ENCODE measurements at regions not wholly inside any gene's neighbourhood (a gene's known extent, or its start where the extent isn't known, plus 50 kb on each side); places are given as distances from the start of the nearest gene placed in this dataset.
"Not testable (repeated sequence)": the region's sequence is repeated elsewhere in the genome, so short reads cannot be mapped to it uniquely, and the experiment has no call there.

GRCh38 chr12:31162896-31163560, 89.4 kb downstream of the DDX11 start:
- H3K9me3 ChIP-seq; H3K4me3 ChIP-seq (replicated peaks in 1 of 3); DNase-seq; H3K27me3 ChIP-seq; H3K4me1 ChIP-seq; intact Hi-C loops (cut with DNase I); H3K36me3 ChIP-seq; H3K27ac ChIP-seq: not testable (repeated sequence)
- 78 to 91% methylated on average over 23 to 27 of the region's 28 CpGs for WGBS, 2 donors

GRCh38 chr12:31174293-31174692, 100.6 kb downstream of the DDX11 start:
- WGBS, 2 donors = 60 to 62% methylated on average over 1 of the region's 1 CpG
- H3K9me3 ChIP-seq; H3K4me1 ChIP-seq; intact Hi-C loops (cut with DNase I); DNase-seq; H3K27me3 ChIP-seq; H3K4me3 ChIP-seq (replicated peaks in 1 of 3); H3K27ac ChIP-seq; H3K36me3 ChIP-seq: not testable (repeated sequence)

GRCh38 chr12:31177514-31177913, 103.9 kb downstream of the DDX11 start:
- H3K36me3 ChIP-seq; H3K27ac ChIP-seq; intact Hi-C loops (cut with DNase I); H3K9me3 ChIP-seq; DNase-seq; H3K4me1 ChIP-seq; H3K4me3 ChIP-seq (replicated peaks in 1 of 3); H3K27me3 ChIP-seq: not testable (repeated sequence)
- WGBS, 2 donors = 78 to 94% methylated on average over 2 of the region's 4 CpGs

DNA sequence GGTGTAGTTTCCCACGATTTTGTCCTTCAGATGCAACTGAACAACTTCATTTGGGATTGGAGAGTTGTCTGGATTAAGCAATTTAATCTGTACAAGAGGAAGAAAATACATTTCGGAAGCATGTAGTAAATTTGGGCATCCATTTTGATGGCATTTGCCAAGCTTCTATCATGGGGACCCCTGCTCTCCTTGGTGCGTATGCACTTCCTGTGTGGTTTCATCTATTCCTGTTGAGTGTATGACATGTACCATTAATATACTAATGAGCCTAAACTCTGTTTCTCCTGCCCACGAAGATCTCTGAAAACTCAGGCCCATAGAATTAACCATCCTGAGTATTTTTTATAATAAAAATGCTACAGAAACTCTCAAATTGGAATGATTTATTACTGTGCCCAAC, 105.2 kb downstream of the DDX11 start:
- H3K4me1 ChIP-seq; intact Hi-C loops (cut with DNase I); H3K27ac ChIP-seq; DNase-seq; H3K27me3 ChIP-seq; H3K36me3 ChIP-seq; H3K9me3 ChIP-seq; H3K4me3 ChIP-seq (replicated peaks in 1 of 3): not testable (repeated sequence)
- 80 to 82% methylated on average over 4 of the region's 4 CpGs for WGBS, 2 donors

DNA sequence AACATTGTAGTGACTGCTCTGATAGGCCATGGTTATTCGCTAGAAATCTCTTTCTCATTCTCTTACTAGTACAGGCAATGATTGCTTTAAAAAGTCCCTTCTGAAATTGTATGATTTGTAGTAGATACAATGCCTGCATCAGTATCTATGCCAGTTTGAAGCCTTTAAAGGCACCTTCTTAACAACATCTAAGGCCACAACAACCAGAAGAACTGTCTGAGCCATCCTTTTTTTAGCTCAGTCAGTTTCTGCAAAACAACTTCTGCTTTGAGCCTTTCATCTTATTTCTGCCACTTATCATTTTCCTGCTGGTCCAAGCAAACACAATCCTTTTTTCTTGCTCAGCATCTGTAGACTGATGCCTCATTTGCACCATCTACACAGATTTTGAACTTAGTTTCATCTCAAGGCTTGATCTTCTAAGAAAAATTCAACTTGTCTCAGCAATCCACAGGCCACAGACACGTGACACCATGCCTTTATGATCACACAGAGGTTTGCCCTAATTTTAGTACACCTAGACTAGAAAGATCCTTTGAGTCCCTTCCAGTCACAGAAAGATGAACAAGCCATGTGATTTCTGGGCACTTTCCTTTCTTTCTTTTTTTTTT, 106.1 kb downstream of the DDX11 start:
- H3K27me3 ChIP-seq; H3K9me3 ChIP-seq; DNase-seq; H3K36me3 ChIP-seq; intact Hi-C loops (cut with DNase I); H3K4me3 ChIP-seq (replicated peaks in 1 of 3); H3K4me1 ChIP-seq; H3K27ac ChIP-seq: not testable (repeated sequence)
- 76 to 80% methylated on average over 1 of the region's 2 CpGs for WGBS, 2 donors

- H3K9me3 ChIP-seq; intact Hi-C loops (cut with DNase I); H3K36me3 ChIP-seq; H3K27me3 ChIP-seq; H3K27ac ChIP-seq; H3K4me1 ChIP-seq; DNase-seq; H3K4me3 ChIP-seq (replicated peaks in 1 of 3): not testable (repeated sequence)
These were observed 108.9 kb downstream of the DDX11 start for GRCh38 chr12:31182571-31182970.

GRCh38 chr12:31183107-31183506, 109.4 kb downstream of the DDX11 start:
- H3K4me3 ChIP-seq (replicated peaks in 1 of 3); DNase-seq; H3K27me3 ChIP-seq; H3K36me3 ChIP-seq; H3K4me1 ChIP-seq; H3K27ac ChIP-seq; H3K9me3 ChIP-seq; intact Hi-C loops (cut with DNase I): not testable (repeated sequence)
- WGBS, 2 donors = 67 to 75% methylated on average over 1 of the region's 1 CpG

- intact Hi-C loops (cut with DNase I); H3K36me3 ChIP-seq; H3K27ac ChIP-seq; H3K9me3 ChIP-seq; H3K27me3 ChIP-seq; H3K4me1 ChIP-seq; DNase-seq; H3K4me3 ChIP-seq (replicated peaks in 1 of 3): not testable (repeated sequence)
- 93 to 94% methylated on average over 1 of the region's 1 CpG for WGBS, 2 donors
These were observed 110.2 kb downstream of the DDX11 start for GRCh38 chr12:31183899-31184298.

GRCh38 chr12:31184667-31185066, 111.0 kb downstream of the DDX11 start:
- 93 to 95% methylated on average over 20 of the region's 20 CpGs for WGBS, 2 donors

GRCh38 chr12:31192689-31193088, 119.0 kb downstream of the DDX11 start:
- H3K4me3 ChIP-seq (replicated peaks in 1 of 3); H3K36me3 ChIP-seq; H3K9me3 ChIP-seq; intact Hi-C loops (cut with DNase I); H3K4me1 ChIP-seq; H3K27me3 ChIP-seq; H3K27ac ChIP-seq; DNase-seq: not testable (repeated sequence)

More at GRCh38 chr12:31184667-31185066, 111.0 kb downstream of the DDX11 start:
- H3K4me3 ChIP-seq (replicated peaks in 1 of 3); H3K36me3 ChIP-seq; H3K27ac ChIP-seq; H3K9me3 ChIP-seq; H3K27me3 ChIP-seq; H3K4me1 ChIP-seq; DNase-seq; intact Hi-C loops (cut with DNase I): not testable (repeated sequence)

- H3K36me3 ChIP-seq; H3K27me3 ChIP-seq; intact Hi-C loops (cut with DNase I); H3K27ac ChIP-seq; H3K9me3 ChIP-seq; H3K4me1 ChIP-seq; DNase-seq; H3K4me3 ChIP-seq (replicated peaks in 1 of 3): not testable (repeated sequence)
- WGBS, 2 donors = 61 to 70% methylated on average over 1 of the region's 1 CpG
These were observed 122.0 kb downstream of the DDX11 start for GRCh38 chr12:31195620-31196019.

- intact Hi-C loops (cut with DNase I); H3K4me3 ChIP-seq (replicated peaks in 1 of 3); H3K36me3 ChIP-seq; DNase-seq; H3K27me3 ChIP-seq; H3K27ac ChIP-seq; H3K9me3 ChIP-seq; H3K4me1 ChIP-seq: not testable (repeated sequence)
- WGBS, 2 donors = 69% methylated on average over 4 of the region's 4 CpGs
These were observed 125.8 kb downstream of the DDX11 start for GRCh38 chr12:31199476-31199875.
